Sciatic nerve (tissue), 2 donors: ENCODE measurements at regions not wholly inside any gene's neighbourhood (a gene's known extent, or its start where the extent isn't known, plus 50 kb on each side); places are given as distances from the start of the nearest gene placed in this dataset.
"Not testable (repeated sequence)": the region's sequence is repeated elsewhere in the genome, so short reads cannot be mapped to it uniquely, and the experiment has no call there.

Source experiments
- ATAC-seq: fragments of 200-7000 bp; cut with Tn5 transposase; one replicate; pipeline ENCODE4 v1.9.1; 2020; ENCODE audit warnings: mild to moderate bottlenecking, moderate library complexity
- DNase-seq: peaks from one replicate; pipeline ENCODE4 v3.0.0-alpha.2; 2020; ENCODE audit warnings: low spot score
- intact Hi-C: fragments of 100-400 bp; cut with DNase I; formaldehyde crosslinking; loops from one replicate; pipeline ENCODE4 v1.14.2; 2022
- donor health status: DM: no; HTN: no; CAD: no.
- donor health status: DM: no; HTN: no; CAD: no.

DNA sequence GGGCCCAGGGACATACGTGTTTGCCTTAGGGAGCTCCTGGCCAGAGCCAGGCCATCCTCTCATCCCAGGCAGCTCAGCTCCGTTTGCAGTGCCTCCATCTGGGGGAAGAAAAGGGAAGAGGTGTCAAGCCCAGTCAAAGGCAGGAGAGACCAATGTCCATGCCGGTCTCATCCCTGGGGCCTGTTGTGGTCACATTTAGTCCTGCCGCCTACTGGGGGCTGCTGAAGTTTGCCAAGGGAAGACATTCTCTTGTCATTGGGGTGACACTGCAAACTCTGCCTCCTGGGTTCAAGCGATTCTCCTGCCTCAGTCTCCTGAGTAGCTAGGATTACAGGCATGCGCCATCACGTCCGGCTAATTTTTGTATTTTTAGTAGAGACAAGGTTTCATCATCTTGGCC, 195.2 kb downstream of the UQCRFS1 start:
- intact Hi-C loops = no loop called here
- ATAC-seq = no peak
- no peak for DNase-seq

- ATAC-seq (no peak), DNase-seq (no peak)
- intact Hi-C loops = no loop called here
Observed at GRCh38 chr19:29016926-29017760, 195.8 kb downstream of the UQCRFS1 start.

GRCh38 chr19:29016353-29016752, 196.6 kb downstream of the UQCRFS1 start:
- ATAC-seq (no peak), DNase-seq (no peak)
- intact Hi-C loops = no loop called here

GRCh38 chr19:29015569-29015968, 197.4 kb downstream of the UQCRFS1 start:
- intact Hi-C loops = no loop called here
- ATAC-seq (no peak), DNase-seq (no peak)

- ATAC-seq (no peak), DNase-seq (no peak)
- intact Hi-C loops = no loop called here
Observed at GRCh38 chr19:29014857-29015436, 198.0 kb downstream of the UQCRFS1 start.

DNA sequence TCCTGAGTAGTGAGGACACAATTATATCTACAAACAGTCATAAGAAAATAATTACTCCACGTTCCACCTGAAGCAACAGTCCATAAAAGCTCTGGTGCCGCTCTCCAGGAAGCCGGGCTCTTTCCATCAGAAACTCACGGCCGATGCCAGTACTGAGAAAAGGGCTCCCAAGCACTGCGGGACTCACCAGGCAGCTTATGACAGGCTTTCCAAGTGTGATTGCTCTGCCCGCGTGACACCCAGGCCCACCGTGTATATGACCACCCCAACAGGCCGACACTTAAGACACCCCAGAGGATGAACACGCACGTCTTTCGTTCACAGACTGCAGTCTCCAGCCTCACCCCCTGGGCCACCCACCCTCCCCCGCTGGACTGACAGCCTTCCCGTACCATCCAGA, 199.0 kb downstream of the UQCRFS1 start:
- DNase-seq (no peak), ATAC-seq (no peak)
- intact Hi-C loops = no loop called here

GRCh38 chr19:29013325-29013724, 199.6 kb downstream of the UQCRFS1 start:
- DNase-seq (no peak), ATAC-seq (no peak)
- intact Hi-C loops = no loop called here

GRCh38 chr19:29012457-29012856, 200.5 kb downstream of the UQCRFS1 start:
- no peak for DNase-seq
- ATAC-seq = no peak
- intact Hi-C loops = no loop called here

- DNase-seq = no peak
Observed at GRCh38 chr19:29010276-29010675, 202.7 kb downstream of the UQCRFS1 start.

GRCh38 chr19:29006057-29006735, 206.8 kb downstream of the UQCRFS1 start:
- intact Hi-C loops = no loop called here
- DNase-seq (no peak), ATAC-seq (no peak)

More at GRCh38 chr19:29010276-29010675, 202.7 kb downstream of the UQCRFS1 start:
- ATAC-seq = no peak
- intact Hi-C loops = no loop called here

- DNase-seq (no peak), ATAC-seq (no peak)
Observed at GRCh38 chr19:29004796-29005195, 208.2 kb downstream of the UQCRFS1 start.

DNA sequence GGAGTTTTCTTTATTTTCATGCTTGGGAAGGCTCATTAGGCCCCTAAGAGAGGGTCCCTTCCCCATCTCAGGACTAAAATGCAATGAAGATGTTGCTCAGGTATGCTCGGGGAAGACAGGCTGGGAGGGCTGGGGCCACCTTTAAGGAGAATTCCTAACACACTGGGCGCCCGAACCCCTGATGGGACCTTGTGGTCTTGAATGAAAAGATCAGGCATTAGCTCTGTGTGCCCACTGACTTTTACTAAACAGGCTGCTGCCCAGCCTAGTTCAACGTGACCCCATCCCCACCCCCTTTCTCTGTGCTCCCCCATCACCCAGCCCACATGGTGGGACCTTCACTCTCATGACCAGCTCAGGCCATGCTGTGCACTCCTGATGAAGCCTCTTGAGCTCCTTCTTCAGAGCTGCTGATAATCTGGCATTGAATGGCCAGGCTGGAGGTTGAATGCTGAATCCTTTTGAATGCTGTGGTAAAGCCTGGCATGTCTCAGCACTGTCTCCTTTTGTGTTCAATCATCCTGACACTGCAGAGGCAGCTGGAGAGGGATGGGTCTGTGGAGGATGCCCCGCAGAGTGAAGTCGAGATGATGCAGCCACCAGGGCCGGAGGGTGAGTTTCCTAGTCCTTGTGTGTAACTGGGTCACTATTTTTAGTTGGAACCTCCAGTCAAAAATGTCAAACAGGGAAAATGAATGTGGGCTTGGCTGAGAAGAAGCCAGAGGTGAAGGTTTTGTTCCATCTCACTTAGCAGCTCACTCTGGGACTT, 209.1 kb downstream of the UQCRFS1 start:
- intact Hi-C loops = no loop called here
- no peak for DNase-seq
- ATAC-seq = no peak

More at GRCh38 chr19:29004796-29005195, 208.2 kb downstream of the UQCRFS1 start:
- intact Hi-C loops = no loop called here

GRCh38 chr19:29002336-29002735, 210.6 kb downstream of the UQCRFS1 start:
- intact Hi-C loops = no loop called here
- no peak for DNase-seq
- no peak for ATAC-seq

DNA sequence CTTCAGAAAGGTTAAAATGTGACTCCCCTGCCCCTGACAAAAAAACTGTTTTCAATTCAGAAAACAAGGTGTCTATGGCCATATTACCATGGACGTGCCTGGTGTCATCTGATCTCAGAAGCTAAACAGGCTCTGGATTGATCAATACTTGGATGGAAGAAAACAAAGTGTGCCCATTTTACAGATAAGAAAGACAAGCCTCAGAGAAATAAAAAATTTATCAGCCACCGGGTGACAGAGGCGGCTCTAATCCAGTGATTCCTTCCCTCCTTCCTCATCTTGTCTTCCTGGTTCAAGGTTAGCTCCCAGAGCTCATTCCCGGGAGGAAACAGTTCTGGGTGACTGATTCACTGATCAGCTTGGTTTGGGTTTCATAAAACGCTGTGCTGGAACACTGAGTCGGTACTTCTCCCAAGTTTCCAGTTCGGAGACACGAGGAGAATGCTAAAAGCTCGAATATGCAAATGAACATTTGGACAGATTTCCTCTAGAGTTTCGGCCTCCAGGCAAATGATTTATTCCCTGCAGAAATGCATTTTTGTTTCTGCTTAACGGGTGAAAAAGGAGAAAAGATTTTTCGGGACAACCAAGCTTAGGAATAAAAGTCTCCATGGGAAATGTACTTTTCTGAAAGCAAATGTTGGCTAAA, 211.2 kb downstream of the UQCRFS1 start:
- ATAC-seq (no peak), DNase-seq (no peak)
- intact Hi-C loops = no loop called here

DNA sequence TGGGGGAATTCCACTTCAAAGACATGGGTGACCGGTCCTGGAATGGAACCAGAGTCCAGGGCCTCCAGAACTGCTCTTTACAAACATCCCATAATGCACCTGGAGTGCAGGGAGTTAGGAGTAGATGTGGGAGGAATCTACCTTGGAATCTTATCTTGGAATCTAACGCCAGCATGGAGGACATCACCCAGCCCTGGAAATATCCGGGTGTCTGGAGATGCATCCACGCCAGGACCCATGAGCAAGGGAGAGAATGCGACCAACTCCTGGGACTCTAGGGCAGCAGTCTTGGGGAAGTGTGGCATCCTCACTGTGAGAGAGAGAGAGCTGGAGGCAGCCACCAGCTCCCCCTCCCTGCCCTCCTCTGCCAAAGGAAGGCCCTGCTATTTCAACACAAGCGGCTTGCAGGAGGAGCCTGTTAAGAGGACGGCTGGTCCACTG, 211.8 kb downstream of the UQCRFS1 start:
- ATAC-seq (no peak), DNase-seq (no peak)
- intact Hi-C loops = no loop called here

DNA sequence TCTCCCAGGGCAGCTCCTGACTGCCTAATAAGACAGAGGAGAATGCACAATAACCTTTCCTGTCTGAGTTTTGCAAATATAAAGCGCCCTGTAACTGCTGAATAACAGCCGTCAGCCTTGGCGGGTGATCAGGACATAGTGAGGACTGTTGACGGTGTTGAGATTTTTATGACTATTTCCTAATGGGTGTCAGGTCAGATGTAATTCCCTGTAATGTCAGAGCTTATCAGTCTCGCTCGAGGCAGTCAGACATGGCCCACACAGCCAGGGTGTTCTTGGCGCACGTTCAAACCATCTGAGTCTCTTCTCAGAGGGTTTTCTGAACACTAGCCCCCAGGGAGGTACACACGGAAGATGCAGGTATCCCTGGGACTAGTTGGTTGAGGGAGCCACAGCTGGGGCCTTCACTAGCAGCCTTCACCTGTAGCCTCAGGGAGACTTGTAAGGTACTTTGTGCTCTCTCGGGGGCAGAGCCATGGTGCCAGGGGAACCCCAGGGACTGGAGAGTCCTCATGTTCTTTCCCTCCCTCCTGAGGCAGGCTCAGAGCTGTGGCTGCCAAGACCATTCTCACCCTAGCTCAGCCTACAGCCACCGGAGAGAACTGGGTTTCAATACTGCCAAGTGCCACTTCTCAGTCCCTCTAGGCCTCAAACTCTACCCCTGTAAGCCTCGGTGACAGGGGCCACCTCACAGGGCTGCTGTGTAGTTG, 213.1 kb downstream of the UQCRFS1 start:
- ATAC-seq (no peak), DNase-seq (no peak)
- intact Hi-C loops = no loop called here

- no peak for ATAC-seq
- intact Hi-C loops = no loop called here
Observed at GRCh38 chr19:28998974-28999373, 214.0 kb downstream of the UQCRFS1 start.

GRCh38 chr19:28997866-28998265, 215.1 kb downstream of the UQCRFS1 start:
- ATAC-seq, DNase-seq, intact Hi-C loops: not testable (repeated sequence)

More at GRCh38 chr19:28998974-28999373, 214.0 kb downstream of the UQCRFS1 start:
- DNase-seq = no peak
